ENCODE measurements at regions not wholly inside any gene's neighbourhood (a gene's known extent, or its start where the extent isn't known, plus 50 kb on each side); places are given as distances from the start of the nearest gene placed in this dataset.

DNA sequence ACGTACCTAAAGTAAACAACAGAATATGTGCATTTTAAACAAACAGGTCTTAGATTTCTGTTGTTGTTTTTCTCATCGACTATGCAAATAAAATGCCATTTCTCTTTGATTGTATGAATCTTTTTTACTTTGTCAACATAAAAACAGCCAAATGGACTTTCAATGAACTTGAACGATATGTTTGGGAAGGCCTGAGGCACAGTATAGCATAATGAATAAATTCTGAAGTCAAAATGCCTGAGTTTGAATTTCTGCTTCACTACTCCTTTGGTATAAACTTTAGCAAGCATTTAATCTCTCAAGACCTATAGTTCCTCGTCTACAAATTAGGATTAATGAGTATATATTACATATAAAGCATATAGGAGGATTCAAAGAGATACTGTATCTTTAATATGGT is 1369.9 kb upstream of the TENM4 start:
- DNase-seq (ENCODE audit: low read depth, low spot score) (no peak), FAIRE-seq (no peak)
- dilution Hi-C loops (cut with MboI; ENCODE audit: extremely low pct_ligation_motif_present, low sequenced_read_pairs) (no loop called here), intact Hi-C loops (cut with micrococcal nuclease) (no loop called here)
- Histone ChIP-seq H3K36me3 (ENCODE audit: control insufficient read depth in 2 of 2, extremely low read depth in 1 of 2, insufficient read depth in 2 of 2, low read length in 2 of 2) (no peaks in the 10 kb centered on the region), H3K4me2 (ENCODE audit: insufficient read depth, low read length) (no peak overlapping the region), H4K20me1 (replicated peaks; ENCODE audit: control insufficient read depth, extremely low read depth, insufficient read depth, low read length) (no peaks in the 10 kb centered on the region), H3K9me1 (replicated peaks; ENCODE audit: control insufficient read depth, extremely low read depth, insufficient read depth, low read length) (no peaks in the 10 kb centered on the region), H3K4me1 (ENCODE audit: control insufficient read depth, extremely low read depth, insufficient read depth, low read length) (peaks cover 9% of the 10 kb centered on the region), H3K9ac (replicated peaks; ENCODE audit: extremely low read depth, insufficient read depth, low read length) (no peak overlapping the region), H3K9me3 (replicated peaks; ENCODE audit: control insufficient read depth, insufficient read depth, low read length) (no peaks in the 10 kb centered on the region), H3K27ac (ENCODE audit: insufficient read depth, low read depth, low read length) (no peak overlapping the region), H3K4me3 (replicated peaks in 1 of 3; ENCODE audit: insufficient read depth in 1 of 3, low read depth in 1 of 3, low read length in 3 of 3) (no peak overlapping the region), H2AFZ (ENCODE audit: low read depth, low read length) (no peak overlapping the region), H3K79me2 (ENCODE audit: control insufficient read depth, insufficient read depth, low read length) (no peaks in the 10 kb centered on the region), H3K27me3 (ENCODE audit: control insufficient read depth in 2 of 2, insufficient read depth in 2 of 2, low read length in 2 of 2) (no peaks in the 10 kb centered on the region)
- no TSS peak for BruUV-seq (replicated peaks)
- no peak for TF ChIP-seq MYC (IDR thresholded peaks at IDR 0.05; ENCODE audit: low read depth, low read length)
- no peak for TF ChIP-seq EZH2 (IDR thresholded peaks at IDR 0.05; ENCODE audit: borderline replicate concordance, low read depth, low read length, severe bottlenecking)
- no peak for TF ChIP-seq POLR2A (IDR thresholded peaks at IDR 0.05; ENCODE audit: low read depth, low read length)
- TF ChIP-seq POLR2AphosphoS5 (IDR thresholded peaks at IDR 0.05; ENCODE audit: insufficient read depth, low read depth, low read length): no peak
- no peak for TF ChIP-seq JUN (IDR thresholded peaks at IDR 0.05; ENCODE audit: borderline replicate concordance, insufficient read depth, insufficient read length, low read depth)
- TF ChIP-seq, protein P1, sequence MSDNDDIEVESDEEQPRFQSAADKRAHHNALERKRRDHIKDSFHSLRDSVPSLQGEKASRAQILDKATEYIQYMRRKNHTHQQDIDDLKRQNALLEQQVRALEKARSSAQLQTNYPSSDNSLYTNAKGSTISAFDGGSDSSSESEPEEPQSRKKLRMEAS (IDR thresholded peaks at IDR 0.05; ENCODE audit: insufficient read depth, insufficient read length): no peak
- TF ChIP-seq, protein P2, sequence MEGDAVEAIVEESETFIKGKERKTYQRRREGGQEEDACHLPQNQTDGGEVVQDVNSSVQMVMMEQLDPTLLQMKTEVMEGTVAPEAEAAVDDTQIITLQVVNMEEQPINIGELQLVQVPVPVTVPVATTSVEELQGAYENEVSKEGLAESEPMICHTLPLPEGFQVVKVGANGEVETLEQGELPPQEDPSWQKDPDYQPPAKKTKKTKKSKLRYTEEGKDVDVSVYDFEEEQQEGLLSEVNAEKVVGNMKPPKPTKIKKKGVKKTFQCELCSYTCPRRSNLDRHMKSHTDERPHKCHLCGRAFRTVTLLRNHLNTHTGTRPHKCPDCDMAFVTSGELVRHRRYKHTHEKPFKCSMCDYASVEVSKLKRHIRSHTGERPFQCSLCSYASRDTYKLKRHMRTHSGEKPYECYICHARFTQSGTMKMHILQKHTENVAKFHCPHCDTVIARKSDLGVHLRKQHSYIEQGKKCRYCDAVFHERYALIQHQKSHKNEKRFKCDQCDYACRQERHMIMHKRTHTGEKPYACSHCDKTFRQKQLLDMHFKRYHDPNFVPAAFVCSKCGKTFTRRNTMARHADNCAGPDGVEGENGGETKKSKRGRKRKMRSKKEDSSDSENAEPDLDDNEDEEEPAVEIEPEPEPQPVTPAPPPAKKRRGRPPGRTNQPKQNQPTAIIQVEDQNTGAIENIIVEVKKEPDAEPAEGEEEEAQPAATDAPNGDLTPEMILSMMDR (IDR thresholded peaks at IDR 0.05; ENCODE audit: extremely low read depth in 1 of 2, insufficient read depth in 1 of 2, low read depth in 1 of 2, low read length in 2 of 2): no peak
- no peak for TF ChIP-seq FOS (IDR thresholded peaks at IDR 0.05; ENCODE audit: borderline replicate concordance, insufficient read depth, low read length)
- no peak for TF ChIP-seq GATA2 (IDR thresholded peaks at IDR 0.05; ENCODE audit: insufficient read depth, insufficient read length, low read depth, low read length)
- ChIA-PET POLR2A (no interaction called here), CTCF (no interaction called here)
